Hepatocyte (in vitro differentiated cells): ENCODE measurements at regions not wholly inside any gene's neighbourhood (a gene's known extent, or its start where the extent isn't known, plus 50 kb on each side); places are given as distances from the start of the nearest gene placed in this dataset.

Experiments
- EZH2 ChIP-seq: fragments of 200-600 bp; sonication (generic); IDR thresholded peaks from 2 replicates; pipeline ENCODE4 v1.6.1; 2016; ENCODE audit warnings: antibody characterized with exemption, mild to moderate bottlenecking, borderline replicate concordance
- EZH2phosphoT487 ChIP-seq: fragments of 200-600 bp; sonication (generic); IDR thresholded peaks from one replicate; pipeline ENCODE4 v1.6.1; 2018; ENCODE audit warnings: antibody characterized with exemption, mild to moderate bottlenecking, low read depth, moderate library complexity; ENCODE audit not compliant: unreplicated experiment, severe bottlenecking
- TF ChIP-seq, protein P1 (sequence below): fragments of 200-600 bp; sonication (generic); IDR thresholded peaks from 2 replicates; pipeline ENCODE4 v1.5.1; 2016; ENCODE audit warnings: antibody characterized with exemption, mild to moderate bottlenecking; ENCODE audit not compliant: poor library complexity

DNA sequence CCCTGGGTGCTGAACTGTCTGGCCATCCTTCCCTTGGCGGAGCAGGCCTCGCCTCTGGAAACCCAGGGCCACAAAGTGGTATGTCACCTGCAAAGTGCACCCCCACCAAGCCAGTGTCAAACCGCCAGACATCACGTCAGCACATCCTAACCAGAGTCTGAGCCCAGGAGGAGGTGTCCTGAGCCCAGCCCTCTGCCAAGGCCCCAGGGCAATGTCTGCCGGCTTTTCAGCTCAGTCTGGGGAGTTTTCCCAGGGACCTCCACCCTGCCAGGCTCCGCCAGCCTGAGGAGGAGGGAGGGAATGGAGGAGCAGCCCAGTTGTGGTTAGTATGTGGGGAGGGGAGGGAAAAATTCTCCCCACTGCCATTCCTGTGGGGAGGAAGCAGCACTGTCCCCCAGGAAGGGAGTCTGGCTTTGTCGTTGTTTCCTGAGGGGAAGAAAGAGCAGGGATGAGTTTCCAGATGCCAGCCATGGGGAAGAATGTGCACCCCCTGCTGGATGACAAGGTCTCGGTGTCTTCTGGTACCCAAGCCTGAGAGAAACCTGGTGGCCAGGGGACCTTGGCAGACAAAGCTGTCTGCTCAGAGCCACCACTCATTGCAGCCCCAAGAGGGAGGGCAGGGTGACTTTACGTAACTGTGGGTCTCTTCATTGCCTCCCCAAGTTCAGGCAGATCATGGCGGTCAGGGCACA is 81.4 kb upstream of the CD82 start:
- TF ChIP-seq, protein P1, sequence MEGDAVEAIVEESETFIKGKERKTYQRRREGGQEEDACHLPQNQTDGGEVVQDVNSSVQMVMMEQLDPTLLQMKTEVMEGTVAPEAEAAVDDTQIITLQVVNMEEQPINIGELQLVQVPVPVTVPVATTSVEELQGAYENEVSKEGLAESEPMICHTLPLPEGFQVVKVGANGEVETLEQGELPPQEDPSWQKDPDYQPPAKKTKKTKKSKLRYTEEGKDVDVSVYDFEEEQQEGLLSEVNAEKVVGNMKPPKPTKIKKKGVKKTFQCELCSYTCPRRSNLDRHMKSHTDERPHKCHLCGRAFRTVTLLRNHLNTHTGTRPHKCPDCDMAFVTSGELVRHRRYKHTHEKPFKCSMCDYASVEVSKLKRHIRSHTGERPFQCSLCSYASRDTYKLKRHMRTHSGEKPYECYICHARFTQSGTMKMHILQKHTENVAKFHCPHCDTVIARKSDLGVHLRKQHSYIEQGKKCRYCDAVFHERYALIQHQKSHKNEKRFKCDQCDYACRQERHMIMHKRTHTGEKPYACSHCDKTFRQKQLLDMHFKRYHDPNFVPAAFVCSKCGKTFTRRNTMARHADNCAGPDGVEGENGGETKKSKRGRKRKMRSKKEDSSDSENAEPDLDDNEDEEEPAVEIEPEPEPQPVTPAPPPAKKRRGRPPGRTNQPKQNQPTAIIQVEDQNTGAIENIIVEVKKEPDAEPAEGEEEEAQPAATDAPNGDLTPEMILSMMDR: peak; percentile 37
- TF ChIP-seq EZH2 (no peak), EZH2phosphoT487 (no peak)
